CD4-positive, alpha-beta T cell (primary cell): ENCODE measurements at regions not wholly inside any gene's neighbourhood (a gene's known extent, or its start where the extent isn't known, plus 50 kb on each side); places are given as distances from the start of the nearest gene placed in this dataset.

Experiments
- ATAC-seq: fragments of 200-7000 bp; cut with Tn5 transposase; one replicate; pipeline ENCODE4 v1.10.0; 2022; ENCODE audit warnings: mild to moderate bottlenecking; ENCODE audit not compliant: poor library complexity
- CTCF ChIA-PET: fragments of 350-600 bp; sonication (Branson Sonifier 250); formaldehyde crosslinking; loops from one replicate; lab custom pipeline; 2021; ENCODE audit warnings: antibody characterized with exemption, inconsistent platforms; lab: Charles Lee
- POLR2A ChIA-PET: fragments of 350-600 bp; sonication (Branson Sonifier 250); formaldehyde crosslinking; loops from one replicate; lab custom pipeline; 2021; ENCODE audit warnings: antibody characterized with exemption, inconsistent platforms; lab: Charles Lee
- DNase-seq, 14 experiments: peaks; one replicate each; pipeline ENCODE4 v3.0.0-alpha.2; 2013 to 2020; ENCODE audit warnings: mixed read lengths in 2 of 14
- H3K27ac ChIP-seq, 2 donors: one replicate each; pipeline versions ENCODE4 v1.5.1 to v1.7.0; 2013; ENCODE audit warnings: low read length in 2 of 2, low read depth in 1 of 2, mild to moderate bottlenecking in 1 of 2
- H3K27me3 ChIP-seq, 2 experiments: 1 replicate in 1 of 2; 2 replicates in 1 of 2; pipeline versions ENCODE4 v1.6.1 to v1.7.0; 2013; ENCODE audit warnings: low read length in 2 of 2, control low read depth in 1 of 2, mild to moderate bottlenecking in 1 of 2, moderate library complexity in 1 of 2; ENCODE audit not compliant: insufficient read depth in 2 of 2, control insufficient read depth in 1 of 2
- H3K36me3 ChIP-seq: one replicate; pipeline ENCODE4 v1.6.1; 2013; ENCODE audit warnings: low read length, control low read depth; ENCODE audit not compliant: insufficient read depth
- H3K4me1 ChIP-seq: one replicate; pipeline ENCODE4 v1.6.1; 2013; ENCODE audit warnings: low read length, control low read depth; ENCODE audit not compliant: insufficient read depth
- H3K4me3 ChIP-seq: one replicate; pipeline ENCODE4 v1.5.1; 2013; ENCODE audit warnings: mild to moderate bottlenecking, low read length, moderate library complexity
- H3K9me3 ChIP-seq, 2 experiments: 1 replicate in 1 of 2; 2 replicates in 1 of 2; pipeline versions ENCODE4 v1.6.1 to v1.7.0; 2013; ENCODE audit warnings: low read length in 2 of 2, mild to moderate bottlenecking in 2 of 2, control low read depth in 1 of 2, moderate library complexity in 1 of 2; ENCODE audit not compliant: control insufficient read depth in 1 of 2, insufficient read depth in 1 of 2
- H3K27ac Mint-ChIP-seq: one replicate; pipeline ENCODE4 v1.8.0; 2020; ENCODE audit warnings: mixed read lengths
- H3K27me3 Mint-ChIP-seq: one replicate; pipeline ENCODE4 v1.8.0; 2021; ENCODE audit warnings: mixed read lengths
- H3K36me3 Mint-ChIP-seq: one replicate; pipeline ENCODE4 v1.8.0; 2021; ENCODE audit warnings: low read depth, mixed read lengths
- H3K4me1 Mint-ChIP-seq: one replicate; pipeline ENCODE4 v1.8.0; 2021; ENCODE audit warnings: low read depth, mixed read lengths
- H3K4me3 Mint-ChIP-seq: one replicate; pipeline ENCODE4 v1.8.0; 2020; ENCODE audit warnings: mild to moderate bottlenecking, mixed read lengths
- H3K9me3 Mint-ChIP-seq: one replicate; pipeline ENCODE4 v1.8.0; 2020; ENCODE audit warnings: mixed read lengths
- CTCF ChIP-seq: fragments of 200-600 bp; IDR thresholded peaks from one replicate; pipeline ENCODE4 v1.8.0; 2022; ENCODE audit warnings: antibody characterized with exemption, mild to moderate bottlenecking
- intact Hi-C, 2 experiments: fragments of 100-400 bp; cut with DNase I in 1 of 2; cut with micrococcal nuclease in 1 of 2; formaldehyde crosslinking; loops; one replicate each; pipeline versions ENCODE4 v1.15.1 to v1.9.0; 2023 to 2025; cut with DNase I, micrococcal nuclease

- Mint-ChIP-seq H3K27me3 (no peaks in the 10 kb centered on the region), H3K36me3 (no peaks in the 10 kb centered on the region), H3K9me3 (no peaks in the 10 kb centered on the region), H3K4me3 (no peak overlapping the region), H3K27ac (no peak overlapping the region), H3K4me1 (no peaks in the 10 kb centered on the region)
- Histone ChIP-seq H3K9me3 (no peaks in the 10 kb centered on the region), H3K4me3 (no peak overlapping the region), H3K4me1 (no peaks in the 10 kb centered on the region), H3K27ac (no peak overlapping the region), H3K36me3 (no peaks in the 10 kb centered on the region), H3K27me3 (no peaks in the 10 kb centered on the region)
- intact Hi-C loops = no loop called here
- no peak for DNase-seq
- no peak for ATAC-seq
- POLR2A ChIA-PET = no interaction called here
- CTCF ChIA-PET = no interaction called here
- no peak for TF ChIP-seq CTCF
Measured at GRCh38 chr14:44766285-44766684, 195.5 kb downstream of the KLHL28 start.

- Histone ChIP-seq H3K4me3 (no peak overlapping the region), H3K9me3 (no peaks in the 10 kb centered on the region), H3K27me3 (no peaks in the 10 kb centered on the region), H3K4me1 (no peaks in the 10 kb centered on the region), H3K36me3 (no peaks in the 10 kb centered on the region), H3K27ac (no peak overlapping the region)
- ATAC-seq = no peak
- H3K4me3 Mint-ChIP-seq = no peak overlapping the region
- H3K27ac Mint-ChIP-seq = no peak overlapping the region
- ChIA-PET POLR2A (no interaction called here), CTCF (no interaction called here)
- intact Hi-C loops = no loop called here
- no peaks in the 10 kb centered on the region for H3K27me3 Mint-ChIP-seq
- no peaks in the 10 kb centered on the region for H3K9me3 Mint-ChIP-seq
- DNase-seq = no peak
- no peak for TF ChIP-seq CTCF
- H3K4me1 Mint-ChIP-seq = no peaks in the 10 kb centered on the region
- H3K36me3 Mint-ChIP-seq = no peaks in the 10 kb centered on the region
Measured at GRCh38 chr14:44763356-44763755, 198.4 kb downstream of the KLHL28 start.

GRCh38 chr14:44759277-44759676 lies 202.5 kb downstream of the KLHL28 start:
- no peaks in the 10 kb centered on the region for H3K4me1 Mint-ChIP-seq
- no peaks in the 10 kb centered on the region for H3K9me3 Mint-ChIP-seq
- no peaks in the 10 kb centered on the region for H3K27me3 ChIP-seq
- intact Hi-C loops = no loop called here
- CTCF ChIA-PET = no interaction called here
- no peaks in the 10 kb centered on the region for H3K9me3 ChIP-seq
- no peak for ATAC-seq
- POLR2A ChIA-PET = no interaction called here
- no peaks in the 10 kb centered on the region for H3K27me3 Mint-ChIP-seq
- H3K4me3 Mint-ChIP-seq = no peak overlapping the region
- H3K36me3 Mint-ChIP-seq = no peaks in the 10 kb centered on the region
- no peak overlapping the region for H3K4me3 ChIP-seq
- H3K36me3 ChIP-seq = no peaks in the 10 kb centered on the region
- no peaks in the 10 kb centered on the region for H3K4me1 ChIP-seq
- H3K27ac Mint-ChIP-seq = no peak overlapping the region
- no peak for TF ChIP-seq CTCF
- no peak overlapping the region for H3K27ac ChIP-seq
- no peak for DNase-seq
